ENCODE measurements at regions not wholly inside any gene's neighbourhood (a gene's known extent, or its start where the extent isn't known, plus 50 kb on each side); places are given as distances from the start of the nearest gene placed in this dataset.

DNA sequence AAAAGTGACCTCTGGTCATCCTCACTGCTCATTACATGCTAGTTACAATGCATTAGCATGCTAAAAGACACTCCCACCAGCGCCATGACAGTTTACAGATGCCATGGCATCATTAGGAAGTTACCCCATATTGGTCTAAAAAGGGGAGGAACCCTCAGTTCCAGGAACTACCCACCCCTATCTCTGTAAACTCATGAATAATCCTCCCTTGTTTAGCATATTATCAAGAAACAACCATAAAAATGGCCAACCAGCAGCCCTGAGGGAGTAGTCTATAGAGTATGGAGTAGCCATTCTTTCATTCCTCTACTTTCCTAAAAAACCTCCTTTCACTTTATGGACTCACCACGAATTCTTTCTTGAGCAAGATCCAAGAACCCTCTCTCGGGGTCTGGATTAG, 89.4 kb downstream of the ATPSCKMT start:
- TF ChIP-seq CTCF (conservative IDR thresholded peaks at IDR 0.05; ENCODE audit: low read depth, low read length) = no peak
- no peak for TF ChIP-seq POLR2A (IDR thresholded peaks at IDR 0.05; ENCODE audit: low read depth, low read length)
- TF ChIP-seq CEBPB (IDR thresholded peaks at IDR 0.05; ENCODE audit: low read depth, low read length) = no peak
- no peak for TF ChIP-seq ELK1 (IDR thresholded peaks at IDR 0.05; ENCODE audit: borderline replicate concordance, low read depth, low read length)
- TF ChIP-seq RFX5 (IDR thresholded peaks at IDR 0.05; ENCODE audit: low read depth, low read length) = no peak
- TF ChIP-seq RAD21 (IDR thresholded peaks at IDR 0.05; ENCODE audit: low read length) = no peak
- TF ChIP-seq FOS (IDR thresholded peaks at IDR 0.05; ENCODE audit: low read depth, low read length) = no peak
- no peak for TF ChIP-seq CHD1 (IDR thresholded peaks at IDR 0.05; ENCODE audit: low read depth, low read length)

Measured in IMR-90 (cell line).